ENCODE measurements at regions not wholly inside any gene's neighbourhood (a gene's known extent, or its start where the extent isn't known, plus 50 kb on each side); places are given as distances from the start of the nearest gene placed in this dataset.

DNA sequence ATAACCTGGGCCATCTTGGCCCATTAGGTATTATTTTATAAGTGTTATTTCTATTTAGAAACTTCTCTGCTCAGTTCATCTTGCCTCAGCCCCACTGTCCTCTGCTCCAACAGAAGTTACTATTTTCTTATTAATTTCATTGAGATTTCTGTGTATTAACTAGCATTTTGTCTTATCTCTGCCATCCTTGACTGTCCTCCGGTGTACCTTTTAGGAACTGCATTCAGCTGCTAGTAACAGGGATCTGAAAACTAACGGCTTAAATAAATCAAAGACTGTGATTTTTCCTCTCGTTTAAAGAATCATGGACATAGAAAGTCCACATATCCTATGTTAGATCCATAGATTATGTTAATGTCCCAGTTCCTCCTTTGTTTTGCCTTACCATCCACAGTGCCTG lies 382.5 kb downstream of the MATN1 start:
- TF ChIP-seq, protein P1, sequence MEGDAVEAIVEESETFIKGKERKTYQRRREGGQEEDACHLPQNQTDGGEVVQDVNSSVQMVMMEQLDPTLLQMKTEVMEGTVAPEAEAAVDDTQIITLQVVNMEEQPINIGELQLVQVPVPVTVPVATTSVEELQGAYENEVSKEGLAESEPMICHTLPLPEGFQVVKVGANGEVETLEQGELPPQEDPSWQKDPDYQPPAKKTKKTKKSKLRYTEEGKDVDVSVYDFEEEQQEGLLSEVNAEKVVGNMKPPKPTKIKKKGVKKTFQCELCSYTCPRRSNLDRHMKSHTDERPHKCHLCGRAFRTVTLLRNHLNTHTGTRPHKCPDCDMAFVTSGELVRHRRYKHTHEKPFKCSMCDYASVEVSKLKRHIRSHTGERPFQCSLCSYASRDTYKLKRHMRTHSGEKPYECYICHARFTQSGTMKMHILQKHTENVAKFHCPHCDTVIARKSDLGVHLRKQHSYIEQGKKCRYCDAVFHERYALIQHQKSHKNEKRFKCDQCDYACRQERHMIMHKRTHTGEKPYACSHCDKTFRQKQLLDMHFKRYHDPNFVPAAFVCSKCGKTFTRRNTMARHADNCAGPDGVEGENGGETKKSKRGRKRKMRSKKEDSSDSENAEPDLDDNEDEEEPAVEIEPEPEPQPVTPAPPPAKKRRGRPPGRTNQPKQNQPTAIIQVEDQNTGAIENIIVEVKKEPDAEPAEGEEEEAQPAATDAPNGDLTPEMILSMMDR (conservative IDR thresholded peaks at IDR 0.05; ENCODE audit: low read depth, low read length): peak; percentile 23
- DNase-seq (ENCODE audit: low read depth): no peak
- H3K4me3 ChIP-seq (ENCODE audit: low read depth, low read length): no peak overlapping the region

DNA sequence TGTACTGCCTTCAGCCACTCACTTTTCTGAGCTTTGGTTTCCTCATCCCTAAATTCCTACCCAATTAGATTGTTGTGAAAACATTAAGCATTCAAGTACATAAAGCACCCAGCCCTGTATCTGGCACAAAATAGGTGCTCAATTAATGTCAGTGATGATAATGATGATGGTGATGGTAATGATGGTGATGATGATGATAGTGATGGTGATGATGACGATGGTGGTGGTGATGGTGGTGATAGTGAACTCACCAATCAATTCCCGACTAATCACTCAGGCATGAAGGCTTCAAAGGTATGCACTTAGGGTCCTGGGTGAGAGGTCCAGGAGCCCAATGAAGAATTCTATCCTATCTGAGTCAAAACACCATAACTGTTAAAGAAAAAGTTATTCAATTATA lies 383.5 kb downstream of the MATN1 start:
- TF ChIP-seq, protein P1 (conservative IDR thresholded peaks at IDR 0.05; ENCODE audit: low read depth, low read length): no peak
- no peak overlapping the region for H3K4me3 ChIP-seq (ENCODE audit: low read depth, low read length)
- no peak for DNase-seq (ENCODE audit: low read depth)

DNA sequence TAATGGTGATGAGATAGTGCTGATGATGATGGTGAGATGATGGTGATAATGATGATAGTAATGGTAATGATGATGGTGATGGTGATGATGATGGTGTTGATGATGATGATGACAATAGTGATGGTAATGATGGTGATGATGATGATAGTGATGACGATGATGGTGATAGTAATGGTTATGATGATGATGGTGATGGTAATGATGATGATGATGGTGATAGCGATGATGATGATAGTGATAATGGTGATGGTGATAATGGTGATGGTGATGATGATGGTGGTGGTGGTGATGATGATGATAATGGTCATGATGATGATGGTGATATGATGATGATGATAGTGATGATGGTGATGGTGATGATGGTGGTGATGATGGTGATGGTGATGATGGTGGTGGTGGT lies 384.6 kb downstream of the MATN1 start:
- DNase-seq (ENCODE audit: low read depth): no peak
- TF ChIP-seq, protein P1 (conservative IDR thresholded peaks at IDR 0.05; ENCODE audit: low read depth, low read length): no peak

GRCh38 chr1:30337324-30337620 lies 386.1 kb downstream of the MATN1 start:
- no peak overlapping the region for H3K4me3 ChIP-seq (ENCODE audit: low read depth, low read length)
- no peak for DNase-seq (ENCODE audit: low read depth)
- TF ChIP-seq, protein P1 (conservative IDR thresholded peaks at IDR 0.05; ENCODE audit: low read depth, low read length): no peak

More for the DNA sequence above, 384.6 kb downstream of the MATN1 start:
- no peak overlapping the region for H3K4me3 ChIP-seq (ENCODE audit: low read depth, low read length)

DNA sequence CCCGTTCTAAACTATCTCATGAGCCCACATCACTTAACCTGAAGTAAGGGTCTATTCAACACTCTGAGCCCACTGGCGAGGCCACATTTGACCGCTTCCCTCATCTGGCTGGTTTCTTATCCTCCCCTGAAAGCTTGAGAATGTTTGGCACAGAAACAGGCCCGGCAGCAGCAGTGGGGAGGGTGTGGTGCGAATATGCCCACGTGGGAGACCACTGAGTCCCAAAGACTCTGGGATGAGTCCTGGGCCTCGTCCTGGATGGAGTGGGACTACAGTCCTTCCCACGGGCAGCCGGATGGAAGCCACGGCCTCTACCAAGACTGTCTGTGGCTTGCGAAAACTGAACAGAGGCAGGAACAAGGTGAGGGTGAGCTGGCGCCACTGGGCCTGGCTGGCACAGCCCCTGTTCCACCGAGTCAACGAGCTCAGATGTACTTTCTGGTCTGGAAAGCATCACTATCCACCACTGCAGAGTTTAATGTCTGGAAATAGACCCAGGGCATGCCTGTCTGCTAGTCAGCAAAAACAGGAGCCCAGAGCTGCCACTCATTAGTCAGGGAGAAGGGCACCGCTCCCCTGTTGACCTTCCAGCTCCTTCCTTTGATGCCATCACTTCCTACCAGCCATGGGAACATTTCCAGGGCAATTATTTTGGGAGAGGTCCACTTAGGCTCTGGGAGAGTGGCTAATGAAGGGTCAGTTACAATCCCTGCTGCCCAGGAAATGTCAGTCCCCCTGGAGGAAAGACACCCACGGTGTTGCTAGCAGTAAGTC lies 386.6 kb downstream of the MATN1 start:
- no peak for DNase-seq (ENCODE audit: low read depth)
- TF ChIP-seq, protein P1 (conservative IDR thresholded peaks at IDR 0.05; ENCODE audit: low read depth, low read length): no peak

DNA sequence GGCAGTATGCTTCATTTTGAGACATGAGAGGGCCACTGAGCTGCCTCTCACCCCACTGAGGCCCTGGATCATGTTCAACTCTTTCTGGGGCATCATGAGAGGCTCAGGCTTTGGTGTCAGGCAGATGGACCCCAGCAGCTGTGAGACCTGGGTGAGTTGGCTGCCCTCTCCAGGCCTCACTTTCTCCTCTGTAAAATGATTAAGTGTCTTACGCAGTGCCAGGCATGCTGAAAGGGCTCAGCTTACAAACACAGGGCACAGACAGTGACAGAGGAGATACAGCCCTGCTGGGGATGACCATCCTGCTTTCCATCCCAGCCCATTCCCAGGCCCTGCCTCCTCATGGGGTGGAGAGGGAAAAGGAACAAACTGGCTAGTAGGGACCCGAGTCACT lies 387.4 kb downstream of the MATN1 start:
- DNase-seq (ENCODE audit: low read depth): no peak
- TF ChIP-seq, protein P1 (conservative IDR thresholded peaks at IDR 0.05; ENCODE audit: low read depth, low read length): no peak

More for the DNA sequence above, 386.6 kb downstream of the MATN1 start:
- no peak overlapping the region for H3K4me3 ChIP-seq (ENCODE audit: low read depth, low read length)

DNA sequence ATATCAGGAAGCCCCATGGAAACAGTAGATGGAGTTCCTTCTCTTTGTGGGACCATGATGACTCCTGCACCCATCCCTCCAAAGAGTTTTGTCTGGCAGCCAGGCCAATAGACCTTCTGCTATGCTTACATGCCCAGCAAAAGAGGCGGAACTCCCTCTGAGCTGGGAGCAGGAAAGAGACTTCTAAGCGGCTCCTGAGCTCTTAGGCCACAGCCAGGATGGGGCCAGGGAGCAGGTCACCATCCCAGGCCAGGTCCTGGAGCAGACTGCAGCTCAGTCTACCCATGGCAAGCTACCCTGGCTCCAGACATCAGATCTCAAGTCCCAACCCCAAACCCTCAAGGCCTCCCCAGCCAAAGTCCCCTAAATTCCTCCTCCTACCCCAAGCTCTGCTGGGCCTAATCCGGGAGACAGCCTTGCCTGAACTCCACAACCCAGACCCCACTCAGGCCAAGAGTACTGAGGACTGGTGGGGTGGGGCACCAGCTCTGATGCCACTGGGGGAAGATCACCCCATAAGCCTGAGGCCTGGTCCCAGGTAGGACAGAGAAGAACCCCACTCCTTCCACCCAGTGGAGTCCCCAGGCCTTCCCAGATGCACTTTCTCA lies 387.9 kb downstream of the MATN1 start:
- no peak overlapping the region for H3K4me3 ChIP-seq (ENCODE audit: low read depth, low read length)
- TF ChIP-seq, protein P1 (conservative IDR thresholded peaks at IDR 0.05; ENCODE audit: low read depth, low read length): no peak
- no peak for DNase-seq (ENCODE audit: low read depth)

More for the DNA sequence above, 387.4 kb downstream of the MATN1 start:
- H3K4me3 ChIP-seq (ENCODE audit: low read depth, low read length): no peak overlapping the region

Measured in epithelial cell of proximal tubule (primary cell).